Suprapubic skin (tissue), 2 donors: ENCODE measurements at regions not wholly inside any gene's neighbourhood (a gene's known extent, or its start where the extent isn't known, plus 50 kb on each side); places are given as distances from the start of the nearest gene placed in this dataset.

Experiments used
- EP300 ChIP-seq: sonication (generic); formaldehyde crosslinking; IDR thresholded peaks from one replicate; pipeline ENCODE4 v1.6.1; 2017; ENCODE audit warnings: antibody characterized with exemption
- POLR2A ChIP-seq, 2 donors: fragments of 450-650 bp; IDR thresholded peaks; one replicate each; pipeline ENCODE4 v1.6.1; 2017; ENCODE audit warnings: antibody characterized with exemption in 2 of 2, mild to moderate bottlenecking in 2 of 2, moderate library complexity in 2 of 2

DNA sequence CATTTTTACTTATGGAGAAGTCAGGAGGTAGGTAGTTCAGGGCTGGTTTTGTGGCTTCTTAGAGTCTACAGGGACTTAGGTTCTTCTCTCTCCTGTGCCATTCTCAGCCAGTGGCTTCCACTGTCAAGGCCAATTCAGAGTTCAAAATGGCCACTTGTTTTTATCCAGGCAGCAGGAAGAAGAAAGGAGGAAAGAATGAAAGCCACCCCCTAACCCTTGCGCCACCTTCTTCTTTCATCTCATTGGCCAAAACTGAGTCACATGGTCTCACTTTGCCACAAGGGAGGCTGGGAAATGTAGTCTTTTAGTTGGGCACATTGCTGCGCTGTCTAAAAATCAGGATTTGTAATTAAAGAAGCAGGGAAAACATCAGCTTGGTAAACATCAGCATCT is 60.8 kb upstream of the MED9 start:
- no peak for TF ChIP-seq EP300
- no peak for TF ChIP-seq POLR2A (IDR thresholded peaks at IDR 0.05)
